Thyroid gland (tissue), 4 donors: ENCODE measurements at regions not wholly inside any gene's neighbourhood (a gene's known extent, or its start where the extent isn't known, plus 50 kb on each side); places are given as distances from the start of the nearest gene placed in this dataset.

Experiments used
- POLR2A ChIP-seq, 2 donors: fragments of 450-650 bp; IDR thresholded peaks; one replicate each; pipeline ENCODE4 v1.6.1; 2017; ENCODE audit warnings: antibody characterized with exemption in 2 of 2, mild to moderate bottlenecking in 2 of 2, moderate library complexity in 1 of 2
- TF ChIP-seq, protein P1 (sequence below), 6 experiments: fragments of 200-600 bp in 3 of 6; fragments of 450-650 bp in 3 of 6; sonication (generic) in 3 of 6; IDR thresholded peaks; one replicate each; pipeline ENCODE4 v1.5.1; 2016 to 2019; ENCODE audit warnings: antibody characterized with exemption in 6 of 6, mild to moderate bottlenecking in 2 of 6, inconsistent platforms in 1 of 6, moderate library complexity in 1 of 6

DNA sequence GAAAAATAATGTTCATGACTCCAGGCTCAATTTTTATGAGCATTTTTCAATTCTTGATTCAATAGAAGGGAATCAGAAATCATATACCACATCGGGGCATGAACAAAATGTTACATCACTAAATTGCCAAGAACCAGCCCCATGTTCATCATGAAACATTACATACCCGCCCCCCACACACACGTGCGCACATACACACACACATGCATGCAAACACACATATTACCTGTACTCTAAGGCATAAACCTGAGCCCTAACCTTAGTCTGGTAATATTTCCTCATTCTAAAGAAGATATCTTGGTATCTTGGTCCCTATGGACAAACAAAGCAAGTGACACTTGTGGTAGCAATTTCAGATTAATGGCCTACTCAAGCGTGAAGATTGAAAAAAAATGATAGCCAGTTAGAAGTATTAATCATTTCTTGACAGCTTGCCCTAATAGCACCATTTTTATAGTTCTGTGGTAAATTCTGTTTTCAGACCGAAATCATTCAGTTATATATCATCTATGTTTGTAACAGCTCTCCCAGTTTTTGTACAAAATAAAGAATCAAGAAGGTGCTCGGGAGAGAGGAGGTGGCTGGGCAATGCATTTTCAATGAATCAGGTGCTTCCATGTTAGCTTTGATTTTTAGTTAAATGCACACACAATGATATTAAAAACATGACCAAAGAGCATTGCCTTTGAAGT lies 95.4 kb upstream of the DOK5 start:
- TF ChIP-seq, protein P1, sequence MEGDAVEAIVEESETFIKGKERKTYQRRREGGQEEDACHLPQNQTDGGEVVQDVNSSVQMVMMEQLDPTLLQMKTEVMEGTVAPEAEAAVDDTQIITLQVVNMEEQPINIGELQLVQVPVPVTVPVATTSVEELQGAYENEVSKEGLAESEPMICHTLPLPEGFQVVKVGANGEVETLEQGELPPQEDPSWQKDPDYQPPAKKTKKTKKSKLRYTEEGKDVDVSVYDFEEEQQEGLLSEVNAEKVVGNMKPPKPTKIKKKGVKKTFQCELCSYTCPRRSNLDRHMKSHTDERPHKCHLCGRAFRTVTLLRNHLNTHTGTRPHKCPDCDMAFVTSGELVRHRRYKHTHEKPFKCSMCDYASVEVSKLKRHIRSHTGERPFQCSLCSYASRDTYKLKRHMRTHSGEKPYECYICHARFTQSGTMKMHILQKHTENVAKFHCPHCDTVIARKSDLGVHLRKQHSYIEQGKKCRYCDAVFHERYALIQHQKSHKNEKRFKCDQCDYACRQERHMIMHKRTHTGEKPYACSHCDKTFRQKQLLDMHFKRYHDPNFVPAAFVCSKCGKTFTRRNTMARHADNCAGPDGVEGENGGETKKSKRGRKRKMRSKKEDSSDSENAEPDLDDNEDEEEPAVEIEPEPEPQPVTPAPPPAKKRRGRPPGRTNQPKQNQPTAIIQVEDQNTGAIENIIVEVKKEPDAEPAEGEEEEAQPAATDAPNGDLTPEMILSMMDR (IDR thresholded peaks at IDR 0.05): no peak
- no peak for TF ChIP-seq POLR2A (IDR thresholded peaks at IDR 0.05)
